ENCODE measurements at regions not wholly inside any gene's neighbourhood (a gene's known extent, or its start where the extent isn't known, plus 50 kb on each side); places are given as distances from the start of the nearest gene placed in this dataset.

DNA sequence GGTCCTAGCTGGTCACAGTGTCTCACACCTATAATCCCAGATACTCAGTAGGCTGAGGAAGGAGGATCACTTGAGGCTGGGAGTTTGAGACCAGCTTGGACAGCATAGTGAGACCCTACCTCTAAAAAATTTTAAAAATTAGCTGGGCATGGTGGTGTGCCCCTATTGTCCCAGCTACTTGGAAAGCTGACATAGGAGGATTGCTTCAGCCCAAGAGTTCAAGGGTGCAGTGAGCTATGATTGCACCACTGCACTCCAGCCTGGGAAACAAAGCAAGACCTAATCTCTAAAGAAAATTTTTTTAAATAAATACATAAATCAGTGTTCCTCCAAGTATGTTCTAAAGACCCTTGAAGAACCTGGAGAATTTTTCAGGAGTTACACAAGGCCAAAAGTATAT, 50.6 kb upstream of the GNAO1 start:
- DNase-seq = no peak

DNA sequence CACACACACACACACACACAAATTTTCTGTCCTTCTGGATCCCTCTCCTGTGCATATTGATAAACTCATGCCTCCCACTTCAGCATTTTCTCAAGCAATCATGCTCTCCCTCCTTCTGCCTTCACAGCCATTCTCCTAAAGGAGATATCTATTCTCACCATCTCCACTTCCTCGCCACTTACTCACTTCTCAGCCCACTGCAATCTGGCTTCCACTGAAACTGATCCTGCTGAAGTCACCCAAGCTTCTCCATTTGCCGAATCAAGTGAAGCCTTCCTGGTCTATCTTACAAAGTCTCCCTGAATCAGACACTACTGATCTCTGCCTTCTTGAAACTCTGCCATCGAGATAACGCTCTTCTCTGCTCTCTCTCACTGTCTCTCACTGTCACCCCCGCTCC, 54.0 kb upstream of the GNAO1 start:
- DNase-seq = no peak
- intact Hi-C loops (cut with micrococcal nuclease) = no loop called here
- peaks cover 5% of the 10 kb centered on the region for H3K4me1 Mint-ChIP-seq
- no peaks in the 10 kb centered on the region for H3K36me3 Mint-ChIP-seq (ENCODE audit: low read depth)
- H3K27me3 Mint-ChIP-seq = peaks cover 26% of the 10 kb centered on the region
- H3K4me3 Mint-ChIP-seq = no peak overlapping the region
- no peak overlapping the region for H3K27ac Mint-ChIP-seq
- no peaks in the 10 kb centered on the region for H3K9me3 Mint-ChIP-seq

More for the DNA sequence above, 50.6 kb upstream of the GNAO1 start:
- H3K4me1 Mint-ChIP-seq = peaks cover 5% of the 10 kb centered on the region
- no peak overlapping the region for H3K4me3 Mint-ChIP-seq
- no peaks in the 10 kb centered on the region for H3K9me3 Mint-ChIP-seq
- no peaks in the 10 kb centered on the region for H3K36me3 Mint-ChIP-seq (ENCODE audit: low read depth)
- peaks cover 49% of the 10 kb centered on the region for H3K27me3 Mint-ChIP-seq
- no peak overlapping the region for H3K27ac Mint-ChIP-seq
- intact Hi-C loops (cut with micrococcal nuclease) = no loop called here

GRCh38 chr16:56136256-56136655, 55.0 kb upstream of the GNAO1 start:
- no peak for DNase-seq
- intact Hi-C loops (cut with micrococcal nuclease) = no loop called here

DNA sequence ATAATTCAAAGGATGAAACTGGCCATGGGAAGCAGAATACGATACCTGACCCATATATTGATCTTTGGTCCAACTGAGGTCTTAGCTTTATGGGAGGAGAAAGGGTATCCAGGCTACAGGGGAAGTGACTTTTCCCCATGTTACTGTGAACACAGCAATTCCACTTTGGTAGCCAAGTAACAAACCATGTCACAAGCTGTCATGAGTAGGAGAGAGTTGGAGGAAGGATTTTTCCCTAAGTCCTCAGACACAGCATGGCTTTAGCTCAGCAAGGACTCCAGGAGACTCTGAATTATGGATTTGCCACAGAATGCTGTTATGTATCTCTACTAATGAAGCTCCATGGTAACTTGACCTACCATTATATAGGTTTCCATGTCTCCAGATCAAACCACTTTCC, 56.5 kb upstream of the GNAO1 start:
- Mint-ChIP-seq H3K4me3 (no peak overlapping the region), H3K9me3 (no peaks in the 10 kb centered on the region), H3K4me1 (peaks cover 5% of the 10 kb centered on the region), H3K27me3 (peaks cover 37% of the 10 kb centered on the region), H3K36me3 (ENCODE audit: low read depth) (no peaks in the 10 kb centered on the region), H3K27ac (no peak overlapping the region)
- intact Hi-C loops (cut with micrococcal nuclease) = no loop called here
- no peak for DNase-seq

More at GRCh38 chr16:56136256-56136655, 55.0 kb upstream of the GNAO1 start:
- peaks cover 29% of the 10 kb centered on the region for H3K27me3 Mint-ChIP-seq
- H3K4me3 Mint-ChIP-seq = no peak overlapping the region
- no peak overlapping the region for H3K27ac Mint-ChIP-seq
- no peaks in the 10 kb centered on the region for H3K36me3 Mint-ChIP-seq (ENCODE audit: low read depth)
- H3K9me3 Mint-ChIP-seq = no peaks in the 10 kb centered on the region
- H3K4me1 Mint-ChIP-seq = peaks cover 5% of the 10 kb centered on the region

GRCh38 chr16:56125922-56126321, 65.4 kb upstream of the GNAO1 start:
- peaks cover 44% of the 10 kb centered on the region for H3K27me3 Mint-ChIP-seq
- H3K4me1 Mint-ChIP-seq = no peaks in the 10 kb centered on the region
- no peaks in the 10 kb centered on the region for H3K9me3 Mint-ChIP-seq
- no peak overlapping the region for H3K4me3 Mint-ChIP-seq
- intact Hi-C loops (cut with micrococcal nuclease) = no loop called here
- no peaks in the 10 kb centered on the region for H3K36me3 Mint-ChIP-seq (ENCODE audit: low read depth)
- H3K27ac Mint-ChIP-seq = no peak overlapping the region
- no peak for DNase-seq

DNA sequence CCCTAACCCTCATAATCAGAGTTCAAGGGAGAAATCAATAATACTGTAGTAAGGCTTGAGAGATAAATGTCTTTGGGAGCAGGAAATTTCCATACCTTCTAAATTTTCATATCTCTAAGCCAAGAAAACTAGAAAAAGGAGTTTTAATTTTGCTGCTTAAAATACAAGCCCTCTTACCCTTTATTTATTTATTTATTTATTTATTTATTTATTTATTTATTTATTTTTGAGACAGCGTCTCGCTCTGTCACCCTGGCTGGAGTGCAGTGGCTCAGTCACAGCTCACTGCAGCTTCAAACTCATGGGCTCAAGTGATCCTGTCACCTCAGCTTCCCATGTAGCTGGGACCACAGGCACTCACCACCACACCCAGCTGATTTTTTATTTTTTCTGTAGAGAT, 69.0 kb upstream of the GNAO1 start:
- no peak for DNase-seq
- no peaks in the 10 kb centered on the region for H3K4me1 Mint-ChIP-seq
- no peak overlapping the region for H3K27ac Mint-ChIP-seq
- H3K9me3 Mint-ChIP-seq = no peaks in the 10 kb centered on the region
- H3K4me3 Mint-ChIP-seq = no peak overlapping the region
- intact Hi-C loops (cut with micrococcal nuclease) = no loop called here
- peaks cover 42% of the 10 kb centered on the region for H3K27me3 Mint-ChIP-seq
- H3K36me3 Mint-ChIP-seq (ENCODE audit: low read depth) = no peaks in the 10 kb centered on the region

DNA sequence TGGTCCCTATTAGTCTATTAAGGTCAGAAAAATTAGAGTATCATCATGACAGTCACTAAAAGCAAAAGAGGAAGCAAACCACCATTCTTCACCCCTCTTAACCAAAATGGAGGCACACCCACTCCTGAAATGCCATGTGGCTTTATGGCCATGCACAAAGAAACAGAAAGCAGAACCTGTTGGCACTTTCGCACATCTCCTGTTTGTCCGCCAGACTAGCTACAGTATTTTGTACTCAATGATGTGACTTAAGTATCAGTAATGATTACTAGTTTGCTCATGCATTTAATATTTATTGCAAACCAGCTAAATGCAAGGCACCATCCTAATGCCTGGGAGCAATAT, 70.2 kb upstream of the GNAO1 start:
- no peaks in the 10 kb centered on the region for H3K36me3 Mint-ChIP-seq (ENCODE audit: low read depth)
- intact Hi-C loops (cut with micrococcal nuclease) = no loop called here
- H3K9me3 Mint-ChIP-seq = no peaks in the 10 kb centered on the region
- peaks cover 43% of the 10 kb centered on the region for H3K27me3 Mint-ChIP-seq
- H3K4me3 Mint-ChIP-seq = no peak overlapping the region
- DNase-seq = peak; percentile 44
- no peaks in the 10 kb centered on the region for H3K4me1 Mint-ChIP-seq
- H3K27ac Mint-ChIP-seq = no peak overlapping the region

- intact Hi-C loops (cut with micrococcal nuclease) = no loop called here
- Mint-ChIP-seq H3K27me3 (peaks cover 45% of the 10 kb centered on the region), H3K9me3 (no peaks in the 10 kb centered on the region), H3K4me3 (no peak overlapping the region), H3K27ac (no peak overlapping the region), H3K36me3 (ENCODE audit: low read depth) (no peaks in the 10 kb centered on the region), H3K4me1 (no peaks in the 10 kb centered on the region)
- DNase-seq = peak; percentile 14
These were observed 70.7 kb upstream of the GNAO1 start for GRCh38 chr16:56120447-56121155.

DNA sequence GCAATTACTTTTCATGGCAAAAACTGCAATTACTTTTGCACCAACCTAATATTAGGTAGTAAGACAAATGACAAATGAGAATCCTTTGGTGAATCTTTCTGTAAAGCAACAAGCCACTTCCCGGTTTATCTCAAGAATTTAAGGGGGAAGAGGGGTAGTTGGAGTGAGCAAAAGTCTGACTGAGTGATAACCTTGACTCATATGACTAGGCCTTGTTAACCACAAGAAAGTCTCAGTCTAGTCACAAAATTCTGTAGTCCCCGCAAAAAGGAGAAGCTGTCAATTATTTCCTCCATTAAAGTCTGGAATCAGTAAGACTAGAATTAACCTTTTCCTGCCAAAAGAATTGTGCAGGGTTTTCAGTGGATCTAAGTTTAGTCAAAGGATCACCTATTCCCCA, 72.2 kb upstream of the GNAO1 start:
- no peaks in the 10 kb centered on the region for H3K9me3 Mint-ChIP-seq
- H3K4me1 Mint-ChIP-seq = no peaks in the 10 kb centered on the region
- peaks cover 42% of the 10 kb centered on the region for H3K27me3 Mint-ChIP-seq
- no peak overlapping the region for H3K27ac Mint-ChIP-seq
- DNase-seq = peak; percentile 31
- no peak overlapping the region for H3K4me3 Mint-ChIP-seq
- H3K36me3 Mint-ChIP-seq (ENCODE audit: low read depth) = no peaks in the 10 kb centered on the region
- intact Hi-C loops (cut with micrococcal nuclease) = no loop called here

DNA sequence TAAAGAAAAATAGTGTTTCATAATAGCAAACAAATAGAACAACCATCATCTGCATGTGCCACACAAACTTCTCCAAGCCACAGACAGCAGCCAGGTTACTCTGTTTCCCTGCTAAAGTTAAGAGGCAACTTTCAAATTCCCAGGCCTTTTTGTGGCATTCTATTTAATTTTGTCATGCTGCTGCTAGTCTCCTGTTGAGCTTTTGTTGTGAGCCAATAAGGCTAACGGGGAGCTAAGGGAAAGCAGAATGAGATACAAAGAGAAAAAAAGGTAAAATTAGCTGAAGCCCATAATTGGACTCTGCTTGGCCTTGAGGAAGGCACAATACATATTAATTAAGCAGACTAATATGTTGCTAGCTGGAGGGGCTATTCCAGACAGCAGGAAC, 74.7 kb upstream of the GNAO1 start:
- H3K9me3 Mint-ChIP-seq = no peaks in the 10 kb centered on the region
- H3K36me3 Mint-ChIP-seq (ENCODE audit: low read depth) = no peaks in the 10 kb centered on the region
- intact Hi-C loops (cut with micrococcal nuclease) = no loop called here
- H3K27me3 Mint-ChIP-seq = peaks cover 49% of the 10 kb centered on the region
- no peaks in the 10 kb centered on the region for H3K4me1 Mint-ChIP-seq
- DNase-seq = no peak
- H3K4me3 Mint-ChIP-seq = no peak overlapping the region
- H3K27ac Mint-ChIP-seq = no peak overlapping the region

DNA sequence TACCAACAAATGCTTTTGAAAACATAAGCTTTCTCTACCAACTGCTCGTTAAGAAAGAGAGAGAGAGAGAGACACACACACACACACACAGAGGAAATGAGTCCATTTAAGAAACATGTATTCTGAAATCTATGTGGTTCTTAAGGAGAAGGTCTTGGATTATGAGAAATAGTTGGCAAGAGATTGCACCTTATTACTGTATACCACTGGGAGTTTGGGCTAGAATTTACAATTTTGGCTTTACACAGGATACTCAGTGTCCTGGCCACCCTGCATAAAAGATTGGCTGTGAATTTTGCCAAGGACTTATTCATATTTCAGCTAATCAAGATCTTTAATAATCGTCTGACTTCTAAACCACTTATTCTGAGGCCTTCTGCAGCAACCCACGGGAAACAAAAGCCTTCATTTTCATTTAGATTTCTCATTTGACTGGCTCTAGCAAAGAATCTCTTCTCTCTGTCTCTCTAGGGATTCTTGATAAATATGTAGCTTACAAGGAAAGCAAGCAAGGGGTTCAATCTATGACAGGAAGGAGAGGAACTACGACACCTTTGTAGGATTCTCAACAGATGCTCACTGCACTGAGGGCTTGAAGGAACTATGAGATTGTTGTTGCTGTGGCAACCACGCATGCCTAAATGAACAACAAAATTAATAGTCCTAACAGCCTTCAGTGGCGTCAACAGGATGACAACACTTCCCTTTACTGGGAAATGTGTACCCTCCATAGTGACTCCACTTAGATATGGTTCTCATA, 75.3 kb upstream of the GNAO1 start:
- no peak overlapping the region for H3K27ac Mint-ChIP-seq
- H3K4me1 Mint-ChIP-seq = no peaks in the 10 kb centered on the region
- H3K9me3 Mint-ChIP-seq = no peaks in the 10 kb centered on the region
- H3K4me3 Mint-ChIP-seq = no peak overlapping the region
- DNase-seq = peak; percentile 36
- no peaks in the 10 kb centered on the region for H3K36me3 Mint-ChIP-seq (ENCODE audit: low read depth)
- intact Hi-C loops (cut with micrococcal nuclease) = no loop called here
- peaks cover 49% of the 10 kb centered on the region for H3K27me3 Mint-ChIP-seq

DNA sequence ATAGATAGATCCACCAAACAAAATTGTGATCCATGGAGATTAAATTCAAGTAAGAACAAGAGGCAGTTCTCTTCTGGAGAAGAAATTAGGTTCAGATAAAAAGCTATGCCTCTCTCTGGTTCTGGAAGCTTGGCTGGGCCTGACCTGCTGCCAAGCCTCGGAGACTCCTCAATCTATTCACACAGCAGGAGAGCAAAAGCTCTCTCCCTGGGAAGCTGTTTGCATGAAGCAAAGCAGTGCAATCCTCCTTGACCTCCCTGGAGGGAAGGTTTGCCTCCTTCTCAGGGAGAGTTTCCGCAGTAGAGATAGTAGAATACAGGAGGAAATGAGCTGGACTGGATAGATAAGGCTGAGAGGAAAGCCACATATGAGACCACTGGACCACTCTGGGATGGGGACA, 78.1 kb upstream of the GNAO1 start:
- Mint-ChIP-seq H3K27ac (no peak overlapping the region), H3K4me1 (no peaks in the 10 kb centered on the region), H3K4me3 (no peak overlapping the region), H3K9me3 (no peaks in the 10 kb centered on the region), H3K27me3 (peaks cover 42% of the 10 kb centered on the region), H3K36me3 (ENCODE audit: low read depth) (no peaks in the 10 kb centered on the region)
- intact Hi-C loops (cut with micrococcal nuclease) = no loop called here
- peak; percentile 12 for DNase-seq

- intact Hi-C loops (cut with micrococcal nuclease) = no loop called here
- no peak overlapping the region for H3K27ac Mint-ChIP-seq
- no peaks in the 10 kb centered on the region for H3K36me3 Mint-ChIP-seq (ENCODE audit: low read depth)
- no peaks in the 10 kb centered on the region for H3K4me1 Mint-ChIP-seq
- H3K9me3 Mint-ChIP-seq = no peaks in the 10 kb centered on the region
- H3K4me3 Mint-ChIP-seq = no peak overlapping the region
- no peak for DNase-seq
- H3K27me3 Mint-ChIP-seq = peaks cover 42% of the 10 kb centered on the region
These were observed 80.2 kb upstream of the GNAO1 start for GRCh38 chr16:56111100-56111499.

DNA sequence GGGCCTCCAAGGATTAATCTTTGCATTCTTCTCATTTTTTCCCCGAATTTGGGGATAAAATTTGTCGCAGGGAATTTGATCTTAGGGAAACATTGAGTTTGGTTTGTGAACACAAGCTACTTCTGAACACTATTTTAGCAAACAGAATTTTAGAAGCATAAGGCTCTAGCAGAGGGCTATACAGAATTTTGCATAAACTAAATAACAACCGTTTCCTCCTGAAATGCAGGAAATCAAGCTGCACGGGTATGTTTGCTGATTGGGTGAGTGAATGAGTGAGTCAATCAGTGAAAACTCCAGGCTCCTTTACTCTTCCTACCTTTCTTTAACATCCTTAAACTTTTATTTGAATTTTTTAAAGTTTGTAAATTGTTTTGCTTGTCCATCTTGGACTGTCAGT, 81.3 kb upstream of the GNAO1 start:
- no peaks in the 10 kb centered on the region for H3K4me1 Mint-ChIP-seq
- no peak overlapping the region for H3K4me3 Mint-ChIP-seq
- no peak overlapping the region for H3K27ac Mint-ChIP-seq
- no peaks in the 10 kb centered on the region for H3K36me3 Mint-ChIP-seq (ENCODE audit: low read depth)
- peak; percentile 34 for DNase-seq
- intact Hi-C loops (cut with micrococcal nuclease) = no loop called here
- H3K9me3 Mint-ChIP-seq = no peaks in the 10 kb centered on the region
- peaks cover 39% of the 10 kb centered on the region for H3K27me3 Mint-ChIP-seq

DNA sequence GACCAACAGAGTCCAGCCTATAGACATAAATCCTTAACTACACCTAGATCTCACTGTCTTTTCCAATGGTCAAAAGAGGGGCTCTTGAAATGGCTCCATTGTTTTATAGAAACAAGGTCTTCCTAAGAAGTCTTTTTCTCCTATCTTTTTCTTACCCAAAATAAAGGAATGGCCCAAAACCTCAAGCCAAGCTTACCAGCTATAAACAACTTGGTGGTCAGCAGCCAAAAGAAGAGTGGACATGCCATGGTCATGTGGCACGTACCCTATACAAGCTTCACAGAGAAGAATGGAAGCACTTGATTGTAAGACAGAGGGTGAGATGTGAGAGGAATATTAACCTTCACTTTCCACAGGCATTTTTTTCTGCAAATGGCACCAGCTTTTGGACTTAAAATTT, 82.1 kb upstream of the GNAO1 start:
- Mint-ChIP-seq H3K27me3 (peaks cover 35% of the 10 kb centered on the region), H3K4me3 (no peak overlapping the region), H3K4me1 (no peaks in the 10 kb centered on the region), H3K36me3 (ENCODE audit: low read depth) (no peaks in the 10 kb centered on the region), H3K27ac (no peak overlapping the region), H3K9me3 (no peaks in the 10 kb centered on the region)
- intact Hi-C loops (cut with micrococcal nuclease) = no loop called here
- peak; percentile 16 for DNase-seq
